ENCODE measurements at regions not wholly inside any gene's neighbourhood (a gene's known extent, or its start where the extent isn't known, plus 50 kb on each side); places are given as distances from the start of the nearest gene placed in this dataset.

DNA sequence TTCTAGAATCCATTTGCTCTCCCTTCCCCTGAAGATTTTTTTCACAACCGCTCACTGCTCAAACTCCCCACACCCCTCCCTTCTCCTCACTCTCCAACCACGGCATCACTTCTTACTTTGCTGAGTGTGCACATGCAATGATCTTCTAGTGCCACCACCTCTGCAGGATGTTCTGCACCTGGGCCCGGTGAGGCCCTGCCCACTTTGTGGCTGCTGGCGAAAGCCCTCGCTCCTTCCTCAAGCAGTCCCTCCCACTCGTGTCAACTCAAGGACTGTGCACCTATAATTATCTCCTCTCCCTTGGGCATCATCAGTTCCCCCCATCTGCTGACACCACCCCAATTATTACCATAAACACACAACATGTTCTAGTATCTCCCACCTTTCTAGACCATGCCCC lies 91.0 kb upstream of the LANCL2 start:
- H4K5ac ChIP-seq (ENCODE audit: insufficient read length, low read depth, low read length): no peak overlapping the region
- H3K4ac ChIP-seq (replicated peaks; ENCODE audit: insufficient read length, low read depth, low read length): no peak overlapping the region
- no peak overlapping the region for H2AFZ ChIP-seq (ENCODE audit: low read length)
- no peak overlapping the region for H3K14ac ChIP-seq (ENCODE audit: insufficient read length)
- no peak overlapping the region for H2BK20ac ChIP-seq (ENCODE audit: low read length)
- DNase-seq (ENCODE audit: low read depth in 1 of 2, low spot score in 2 of 2) (no peak), FAIRE-seq (no peak)
- no peaks in the 10 kb centered on the region for H4K20me1 ChIP-seq (replicated peaks in 1 of 2; ENCODE audit: control insufficient read depth in 1 of 2, insufficient read depth in 2 of 2, low read length in 2 of 2)
- H3K36me3 ChIP-seq (ENCODE audit: control insufficient read depth in 2 of 4, insufficient read depth in 4 of 4, low read length in 3 of 4): no peaks in the 10 kb centered on the region
- H2BK5ac ChIP-seq (ENCODE audit: low read depth, low read length): no peak overlapping the region
- no peak overlapping the region for H3K9ac ChIP-seq (replicated peaks in 1 of 4; ENCODE audit: extremely low read depth in 1 of 4, low read depth in 3 of 4, low read length in 3 of 4)
- no peak overlapping the region for H2BK12ac ChIP-seq (ENCODE audit: low read depth, low read length)
- H3K79me2 ChIP-seq (ENCODE audit: control insufficient read depth in 1 of 2, insufficient read depth in 2 of 2, low read length in 2 of 2): no peaks in the 10 kb centered on the region
- no peak for TF ChIP-seq JUND (IDR thresholded peaks at IDR 0.05; ENCODE audit: low read length)
- TF ChIP-seq BACH1 (IDR thresholded peaks at IDR 0.05; ENCODE audit: low read length): no peak
- WGBS, 2 experiments (ENCODE audit: extremely low coverage in 1 of 2, insufficient coverage in 1 of 2, insufficient read length in 1 of 2, insufficient replicate concordance in 2 of 2, low coverage in 1 of 2, low lambda C conversion rate in 2 of 2, missing lambda C conversion rate in 1 of 2): 77% methylated on average over 5 of the region's 6 CpGs; no CpG with 5 or more reads in 1 of the 2 experiments
- no peak overlapping the region for H3K23ac ChIP-seq (ENCODE audit: insufficient read length)
- H3K18ac ChIP-seq (ENCODE audit: extremely low read depth, low read length): no peak overlapping the region
- H2BK120ac ChIP-seq (replicated peaks; ENCODE audit: low read depth, low read length): no peak overlapping the region
- CTCF ChIA-PET (ENCODE audit: partially characterized antibody): interaction anchor here (3.1 kb wide), 1 partner anchor 19 kb away, joined by 9 read pairs; no protein-coding TSS in a partner anchor
- H3K56ac ChIP-seq (replicated peaks; ENCODE audit: insufficient read length, low read depth, low read length): no peak overlapping the region
- no peaks in the 10 kb centered on the region for H3K23me2 ChIP-seq (ENCODE audit: low read depth, low read length)
- H3K4me1 ChIP-seq (replicated peaks in 1 of 4; ENCODE audit: control insufficient read depth in 3 of 4, insufficient read depth in 4 of 4, low read length in 3 of 4): no peaks in the 10 kb centered on the region; a peak in 1 of 7 replicates
- H2AK5ac ChIP-seq (ENCODE audit: low read depth, low read length): no peak overlapping the region
- no peak overlapping the region for H3K4me3 ChIP-seq (ENCODE audit: extremely low read depth in 1 of 4, insufficient read depth in 2 of 4, low read depth in 3 of 4, low read length in 4 of 4)
- H3K4me2 ChIP-seq (ENCODE audit: insufficient read depth in 1 of 2, low read depth in 2 of 2, low read length in 2 of 2): no peak overlapping the region
- H3K79me1 ChIP-seq (ENCODE audit: low read depth, low read length): no peaks in the 10 kb centered on the region
- no peak overlapping the region for H2BK15ac ChIP-seq (ENCODE audit: low read length)
- no peak overlapping the region for H3K27ac ChIP-seq (ENCODE audit: low read depth, low read length)
- no peak overlapping the region for H4K8ac ChIP-seq (ENCODE audit: extremely low read depth, insufficient read depth, low read length)
- H3K27me3 ChIP-seq (replicated peaks in 1 of 4; ENCODE audit: control insufficient read depth in 3 of 4, extremely low read depth in 1 of 4, insufficient read depth in 3 of 4, low read length in 3 of 4): no peaks in the 10 kb centered on the region
- POLR2A ChIA-PET (ENCODE audit: partially characterized antibody): no interaction called here
- H3K9me3 ChIP-seq (ENCODE audit: insufficient read depth in 2 of 2, low read depth in 1 of 2, low read length in 1 of 2): no peaks in the 10 kb centered on the region
- H4K91ac ChIP-seq (replicated peaks; ENCODE audit: insufficient read length, low read length): no peak overlapping the region

All from H1 (cell line).